ENCODE measurements at regions not wholly inside any gene's neighbourhood (a gene's known extent, or its start where the extent isn't known, plus 50 kb on each side); places are given as distances from the start of the nearest gene placed in this dataset.

DNA sequence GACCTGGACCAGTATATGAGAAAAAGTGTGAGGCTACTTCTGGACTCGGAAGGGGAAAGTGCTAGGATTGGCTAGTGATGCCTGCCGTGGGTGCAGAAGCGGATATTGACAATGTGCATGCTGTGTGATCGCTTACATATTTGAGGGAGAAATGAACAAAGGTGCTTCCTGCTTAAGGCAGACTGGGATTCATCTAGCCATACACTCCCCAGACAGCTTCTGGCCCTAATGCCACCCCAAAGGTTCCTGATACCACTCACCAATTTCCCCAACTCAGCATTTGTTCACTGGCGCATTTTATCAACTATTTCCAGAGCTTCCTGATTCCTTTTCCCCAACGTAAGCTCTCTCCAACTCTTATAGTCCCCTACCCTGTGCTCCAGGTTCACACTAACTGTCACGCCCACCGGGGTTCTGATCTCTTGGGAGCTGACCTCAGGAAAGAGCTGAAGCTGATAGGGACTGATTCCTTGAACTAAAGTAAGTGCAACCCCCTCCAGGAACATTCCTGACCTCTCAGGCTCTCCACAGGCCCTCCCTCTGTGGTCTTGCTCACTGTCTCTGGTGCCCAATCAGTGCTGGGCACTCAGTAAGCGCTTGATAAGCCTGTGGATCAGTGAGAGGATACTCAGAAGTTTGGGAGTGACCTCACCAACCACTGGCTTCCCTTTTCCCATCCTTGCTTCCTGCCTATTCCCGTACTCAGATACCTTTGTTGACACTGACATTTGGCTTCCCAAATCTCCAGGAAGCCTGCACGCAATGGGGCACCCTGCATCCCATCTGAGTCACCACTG is 73.3 kb downstream of the MRPL14 start:
- TF ChIP-seq, protein P1, sequence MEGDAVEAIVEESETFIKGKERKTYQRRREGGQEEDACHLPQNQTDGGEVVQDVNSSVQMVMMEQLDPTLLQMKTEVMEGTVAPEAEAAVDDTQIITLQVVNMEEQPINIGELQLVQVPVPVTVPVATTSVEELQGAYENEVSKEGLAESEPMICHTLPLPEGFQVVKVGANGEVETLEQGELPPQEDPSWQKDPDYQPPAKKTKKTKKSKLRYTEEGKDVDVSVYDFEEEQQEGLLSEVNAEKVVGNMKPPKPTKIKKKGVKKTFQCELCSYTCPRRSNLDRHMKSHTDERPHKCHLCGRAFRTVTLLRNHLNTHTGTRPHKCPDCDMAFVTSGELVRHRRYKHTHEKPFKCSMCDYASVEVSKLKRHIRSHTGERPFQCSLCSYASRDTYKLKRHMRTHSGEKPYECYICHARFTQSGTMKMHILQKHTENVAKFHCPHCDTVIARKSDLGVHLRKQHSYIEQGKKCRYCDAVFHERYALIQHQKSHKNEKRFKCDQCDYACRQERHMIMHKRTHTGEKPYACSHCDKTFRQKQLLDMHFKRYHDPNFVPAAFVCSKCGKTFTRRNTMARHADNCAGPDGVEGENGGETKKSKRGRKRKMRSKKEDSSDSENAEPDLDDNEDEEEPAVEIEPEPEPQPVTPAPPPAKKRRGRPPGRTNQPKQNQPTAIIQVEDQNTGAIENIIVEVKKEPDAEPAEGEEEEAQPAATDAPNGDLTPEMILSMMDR (IDR thresholded peaks at IDR 0.05; ENCODE audit: extremely low read depth, insufficient read depth, missing control alignments), result no peak
- in situ Hi-C loops (cut with MboI; ENCODE audit: low pct_unique_long_range_greater_than_20kb, low sequenced_read_pairs, unreplicated experiment), result no loop called here
- DNase-seq (ENCODE audit: low spot score), result no peak

DNA sequence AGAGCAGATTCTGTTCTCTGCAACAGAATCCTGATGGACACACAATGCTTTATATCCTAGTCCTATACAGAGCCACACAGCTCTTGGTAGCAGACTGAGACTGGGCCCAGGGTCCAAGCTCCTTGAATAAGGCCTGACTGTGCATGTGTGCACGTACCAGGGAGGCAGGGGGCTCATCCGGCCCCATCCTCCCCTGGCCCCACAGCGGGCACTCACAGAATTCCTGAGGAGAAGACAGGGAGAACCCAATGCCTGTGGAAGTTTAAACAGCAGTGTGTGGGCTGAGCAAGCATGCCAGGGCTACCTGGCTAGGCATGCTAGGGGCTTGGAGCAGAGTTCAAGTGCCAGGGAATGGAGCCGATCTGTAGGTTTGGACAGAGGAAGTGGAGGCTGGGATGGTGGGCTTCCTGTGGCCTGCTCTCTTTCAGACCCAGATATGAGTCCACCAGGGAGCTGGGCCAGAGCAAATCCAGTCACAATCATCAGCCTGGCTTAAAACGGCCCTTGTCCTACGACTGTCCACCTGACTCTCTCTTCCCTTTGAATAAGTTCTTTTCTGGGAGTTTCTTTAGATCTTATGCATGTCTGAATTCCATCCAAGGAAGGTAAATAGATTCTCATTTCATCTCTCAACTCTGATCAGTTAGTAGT is 74.0 kb downstream of the MRPL14 start:
- TF ChIP-seq, protein P1 (IDR thresholded peaks at IDR 0.05; ENCODE audit: extremely low read depth, insufficient read depth, missing control alignments), result no peak
- DNase-seq (ENCODE audit: low spot score), result no peak
- in situ Hi-C loops (cut with MboI; ENCODE audit: low pct_unique_long_range_greater_than_20kb, low sequenced_read_pairs, unreplicated experiment), result no loop called here

DNA sequence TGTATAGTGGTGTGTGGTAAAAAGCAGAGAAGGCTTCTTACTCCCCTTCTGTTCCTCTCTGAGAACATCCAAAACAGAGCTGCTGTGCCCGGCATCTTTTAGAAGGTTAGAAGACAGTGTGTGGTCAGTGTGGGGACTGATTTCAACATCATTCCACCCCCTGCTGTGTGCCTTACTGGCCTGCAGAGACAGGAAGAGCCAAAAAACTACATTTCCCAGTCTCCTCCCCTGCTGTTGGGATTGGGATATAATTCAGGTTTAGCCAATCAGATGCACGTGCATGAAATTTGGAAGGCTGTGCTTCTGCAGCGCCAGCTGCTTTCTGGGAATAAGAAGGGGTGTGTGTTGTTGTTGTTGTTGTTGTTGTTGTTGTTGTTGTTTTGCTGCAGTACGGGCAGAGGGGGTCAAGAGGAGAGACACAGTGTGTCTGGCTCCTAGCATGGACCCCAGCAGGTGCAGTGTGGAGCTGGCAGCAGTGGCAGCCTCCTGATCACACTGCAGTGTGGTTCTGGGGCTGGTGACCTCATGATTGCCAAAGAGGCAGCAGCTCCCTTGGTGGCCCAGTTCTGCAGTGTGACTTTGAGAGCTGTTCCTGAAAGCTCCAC is 74.7 kb downstream of the MRPL14 start:
- in situ Hi-C loops (cut with MboI; ENCODE audit: low pct_unique_long_range_greater_than_20kb, low sequenced_read_pairs, unreplicated experiment), result no loop called here
- DNase-seq (ENCODE audit: low spot score), result no peak
- TF ChIP-seq, protein P1 (IDR thresholded peaks at IDR 0.05; ENCODE audit: extremely low read depth, insufficient read depth, missing control alignments), result no peak

DNA sequence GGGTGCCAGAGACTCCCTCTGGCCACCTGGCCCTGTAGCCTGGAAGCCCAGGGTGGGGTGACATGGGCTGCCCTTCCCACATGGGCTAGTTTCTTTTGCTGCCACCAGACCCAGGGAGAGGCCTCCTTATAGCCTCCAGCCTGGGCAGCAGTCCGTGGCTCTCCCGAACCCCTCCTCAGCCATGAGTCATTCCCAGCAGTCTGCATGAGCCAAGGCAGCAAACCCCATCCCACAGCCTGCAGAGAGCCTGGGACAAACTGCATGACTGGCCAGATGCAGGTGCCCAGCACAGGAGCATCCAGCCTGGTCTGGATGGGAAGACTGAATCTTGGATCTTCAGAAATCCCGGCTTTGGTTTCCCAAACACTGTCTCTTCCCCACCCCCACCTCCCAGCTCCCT is 75.7 kb downstream of the MRPL14 start:
- in situ Hi-C loops (cut with MboI; ENCODE audit: low pct_unique_long_range_greater_than_20kb, low sequenced_read_pairs, unreplicated experiment), result no loop called here
- TF ChIP-seq, protein P1 (IDR thresholded peaks at IDR 0.05; ENCODE audit: extremely low read depth, insufficient read depth, missing control alignments), result no peak
- no peak for DNase-seq (ENCODE audit: low spot score)

DNA sequence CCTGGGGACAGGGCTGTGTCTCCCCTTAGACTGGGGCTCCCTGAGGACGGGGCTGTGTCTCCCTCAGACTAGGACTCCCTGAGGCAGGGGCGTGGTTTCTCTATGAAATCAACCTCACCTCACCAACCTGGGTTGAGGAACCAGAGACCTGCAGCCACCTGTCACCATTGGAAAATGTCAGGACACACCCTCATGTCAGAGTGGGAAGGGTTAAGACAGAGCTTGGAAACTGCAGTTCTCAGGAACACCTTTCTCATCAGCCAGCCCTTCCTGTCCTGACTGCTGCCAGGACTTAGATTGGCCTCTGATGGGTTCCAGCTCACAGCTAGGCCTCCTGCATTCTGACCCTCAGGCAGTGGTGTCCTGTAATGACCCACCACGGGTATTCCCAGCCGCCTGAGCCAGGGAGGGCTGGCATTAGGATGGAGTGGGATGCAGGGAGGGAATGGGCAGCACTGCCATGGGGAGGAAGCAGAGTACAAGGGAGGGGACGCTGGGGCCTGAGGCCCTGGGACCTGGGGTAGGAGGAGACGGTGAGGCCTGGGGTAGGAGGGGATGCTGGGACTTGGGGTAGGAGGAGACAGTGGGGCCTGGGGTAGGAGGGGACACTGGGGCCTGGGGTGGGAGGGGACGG is 76.3 kb downstream of the MRPL14 start:
- in situ Hi-C loops (cut with MboI; ENCODE audit: low pct_unique_long_range_greater_than_20kb, low sequenced_read_pairs, unreplicated experiment), result no loop called here
- TF ChIP-seq, protein P1 (IDR thresholded peaks at IDR 0.05; ENCODE audit: extremely low read depth, insufficient read depth, missing control alignments), result no peak

More for the DNA sequence above, 76.3 kb downstream of the MRPL14 start:
- no peak for DNase-seq (ENCODE audit: low spot score)

Data from GM13977 (cell line).